Erythroblast (primary cell): ENCODE measurements at regions not wholly inside any gene's neighbourhood (a gene's known extent, or its start where the extent isn't known, plus 50 kb on each side); places are given as distances from the start of the nearest gene placed in this dataset.

Experiments used
- GATA1 ChIP-seq: IDR thresholded peaks from 2 replicates; pipeline ENCODE4 v1.6.1; 2011; ENCODE audit warnings: low read depth, mild to moderate bottlenecking, control low read depth, low read length, moderate library complexity
- POLR2A ChIP-seq: IDR thresholded peaks from 2 replicates; pipeline ENCODE4 v1.6.1; 2011; ENCODE audit warnings: mild to moderate bottlenecking, low read length

DNA sequence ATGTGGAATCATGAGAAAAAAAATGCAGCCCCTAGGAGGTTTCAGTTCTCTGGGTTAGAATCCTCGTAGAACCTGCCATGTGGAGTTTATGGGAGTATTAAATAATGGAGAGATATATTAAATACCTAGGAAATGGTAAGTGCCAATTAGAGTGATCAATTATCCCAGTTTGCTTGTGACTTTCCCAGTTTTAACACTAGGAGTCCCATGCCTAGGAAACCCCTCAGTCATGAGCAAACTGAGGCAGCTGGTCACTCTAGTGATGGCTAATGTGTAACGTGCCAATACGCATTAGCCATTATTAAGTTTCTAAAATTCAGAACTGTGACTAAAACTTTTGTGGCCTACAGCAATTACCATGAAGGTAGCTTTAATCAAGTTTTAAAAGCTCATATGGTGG lies 720.6 kb downstream of the TAF11L14 start:
- TF ChIP-seq GATA1 (no peak), POLR2A (no peak)
